ENCODE measurements at regions not wholly inside any gene's neighbourhood (a gene's known extent, or its start where the extent isn't known, plus 50 kb on each side); places are given as distances from the start of the nearest gene placed in this dataset.

- no peak for DNase-seq (ENCODE audit: extremely low read depth, low read depth)
- no peak for TF ChIP-seq CTCF (IDR thresholded peaks at IDR 0.05; ENCODE audit: low read depth, low read length)
Observed at GRCh38 chr1:193736507-193736906, 550.1 kb upstream of the B3GALT2 start.

- TF ChIP-seq CTCF (IDR thresholded peaks at IDR 0.05; ENCODE audit: low read depth, low read length): no peak
- no peak for DNase-seq (ENCODE audit: extremely low read depth, low read depth)
Observed at GRCh38 chr1:193733674-193734073, 547.3 kb upstream of the B3GALT2 start.

- no peak for DNase-seq (ENCODE audit: extremely low read depth, low read depth)
- no peak for TF ChIP-seq CTCF (IDR thresholded peaks at IDR 0.05; ENCODE audit: low read depth, low read length)
Observed at GRCh38 chr1:193730017-193730416, 543.6 kb upstream of the B3GALT2 start.

GRCh38 chr1:193729429-193729828 is 543.0 kb upstream of the B3GALT2 start:
- DNase-seq (ENCODE audit: extremely low read depth, low read depth): no peak
- no peak for TF ChIP-seq CTCF (IDR thresholded peaks at IDR 0.05; ENCODE audit: low read depth, low read length)

GRCh38 chr1:193727850-193728249 is 541.4 kb upstream of the B3GALT2 start:
- TF ChIP-seq CTCF (IDR thresholded peaks at IDR 0.05; ENCODE audit: low read depth, low read length): no peak
- DNase-seq (ENCODE audit: extremely low read depth, low read depth): no peak

- DNase-seq (ENCODE audit: extremely low read depth, low read depth): no peak
- no peak for TF ChIP-seq CTCF (IDR thresholded peaks at IDR 0.05; ENCODE audit: low read depth, low read length)
Observed at GRCh38 chr1:193726722-193727121, 540.3 kb upstream of the B3GALT2 start.

GRCh38 chr1:193712392-193712791 is 526.0 kb upstream of the B3GALT2 start:
- TF ChIP-seq CTCF (IDR thresholded peaks at IDR 0.05; ENCODE audit: low read depth, low read length): no peak
- DNase-seq (ENCODE audit: extremely low read depth, low read depth): no peak
